T-helper 1 cell treated with Interleukin-12 subunit alpha and Interleukin-12 subunit beta and Interleukin-4 antibody, amounts not matched to agents 30 μg/mL and 1 μg/mL, for 36 hours (primary cell): ENCODE measurements at regions not wholly inside any gene's neighbourhood (a gene's known extent, or its start where the extent isn't known, plus 50 kb on each side); places are given as distances from the start of the nearest gene placed in this dataset.
"Not testable (repeated sequence)": the region's sequence is repeated elsewhere in the genome, so short reads cannot be mapped to it uniquely, and the experiment has no call there.

Experiments
- H3K27ac Mint-ChIP-seq: one replicate; pipeline ENCODE4 v1.8.0; 2021; ENCODE audit warnings: mild to moderate bottlenecking, mixed read lengths
- H3K27me3 Mint-ChIP-seq: one replicate; pipeline ENCODE4 v1.8.0; 2021; ENCODE audit warnings: low read depth, mixed read lengths
- H3K36me3 Mint-ChIP-seq: one replicate; pipeline ENCODE4 v1.8.0; 2021; ENCODE audit warnings: low read depth, mixed read lengths
- H3K4me1 Mint-ChIP-seq: one replicate; pipeline ENCODE4 v1.8.0; 2021; ENCODE audit warnings: low read depth, mixed read lengths
- H3K4me3 Mint-ChIP-seq: one replicate; pipeline ENCODE4 v1.8.0; 2021; ENCODE audit warnings: mild to moderate bottlenecking, moderate library complexity, mixed read lengths
- H3K9me3 Mint-ChIP-seq: one replicate; pipeline ENCODE4 v1.8.0; 2021; ENCODE audit warnings: mixed read lengths

GRCh38 chr10:100628061-100628460 is 92.3 kb downstream of the HIF1AN start:
- no peaks in the 10 kb centered on the region for H3K36me3 Mint-ChIP-seq
- no peaks in the 10 kb centered on the region for H3K4me1 Mint-ChIP-seq
- H3K9me3 Mint-ChIP-seq = no peaks in the 10 kb centered on the region
- no peak overlapping the region for H3K27ac Mint-ChIP-seq
- peaks cover 43% of the 10 kb centered on the region for H3K27me3 Mint-ChIP-seq
- no peak overlapping the region for H3K4me3 Mint-ChIP-seq

- Mint-ChIP-seq H3K27ac (no peak overlapping the region), H3K36me3 (no peaks in the 10 kb centered on the region), H3K4me1 (no peaks in the 10 kb centered on the region), H3K9me3 (no peaks in the 10 kb centered on the region), H3K4me3 (no peak overlapping the region), H3K27me3 (peaks cover 29% of the 10 kb centered on the region)
These were observed 95.4 kb downstream of the HIF1AN start for GRCh38 chr10:100631192-100631591.

GRCh38 chr10:100632027-100632426 is 96.3 kb downstream of the HIF1AN start:
- peaks cover 24% of the 10 kb centered on the region for H3K27me3 Mint-ChIP-seq
- H3K36me3 Mint-ChIP-seq = no peaks in the 10 kb centered on the region
- no peaks in the 10 kb centered on the region for H3K4me1 Mint-ChIP-seq
- H3K9me3 Mint-ChIP-seq = no peaks in the 10 kb centered on the region
- H3K4me3 Mint-ChIP-seq = no peak overlapping the region
- H3K27ac Mint-ChIP-seq = no peak overlapping the region

- Mint-ChIP-seq H3K36me3 (no peaks in the 10 kb centered on the region), H3K27ac (no peak overlapping the region), H3K4me3 (no peak overlapping the region), H3K4me1 (no peaks in the 10 kb centered on the region), H3K27me3 (peaks cover 32% of the 10 kb centered on the region), H3K9me3 (no peaks in the 10 kb centered on the region)
These were observed 98.3 kb downstream of the HIF1AN start for GRCh38 chr10:100634034-100634433.

GRCh38 chr10:100636848-100637553 is 101.3 kb downstream of the HIF1AN start:
- H3K27ac Mint-ChIP-seq = no peak overlapping the region
- no peaks in the 10 kb centered on the region for H3K36me3 Mint-ChIP-seq
- no peak overlapping the region for H3K4me3 Mint-ChIP-seq
- peaks cover 41% of the 10 kb centered on the region for H3K27me3 Mint-ChIP-seq
- H3K9me3 Mint-ChIP-seq = no peaks in the 10 kb centered on the region
- H3K4me1 Mint-ChIP-seq = no peaks in the 10 kb centered on the region

GRCh38 chr10:100637785-100638184 is 102.0 kb downstream of the HIF1AN start:
- Mint-ChIP-seq H3K9me3 (no peaks in the 10 kb centered on the region), H3K4me1 (peaks cover 2% of the 10 kb centered on the region), H3K27me3 (peaks cover 46% of the 10 kb centered on the region), H3K4me3 (no peak overlapping the region), H3K36me3 (no peaks in the 10 kb centered on the region), H3K27ac (no peak overlapping the region)

- H3K27me3 Mint-ChIP-seq = peaks cover 47% of the 10 kb centered on the region
- H3K36me3 Mint-ChIP-seq, H3K4me3 Mint-ChIP-seq, H3K27ac Mint-ChIP-seq, H3K9me3 Mint-ChIP-seq, H3K4me1 Mint-ChIP-seq: not testable (repeated sequence)
These were observed 103.2 kb downstream of the HIF1AN start for GRCh38 chr10:100638969-100639368.

- H3K27ac Mint-ChIP-seq = no peak overlapping the region
- no peaks in the 10 kb centered on the region for H3K9me3 Mint-ChIP-seq
- H3K27me3 Mint-ChIP-seq = peaks cover 63% of the 10 kb centered on the region
- H3K36me3 Mint-ChIP-seq = no peaks in the 10 kb centered on the region
- no peak overlapping the region for H3K4me3 Mint-ChIP-seq
- H3K4me1 Mint-ChIP-seq = peaks cover 2% of the 10 kb centered on the region
These were observed 102.9 kb upstream of the PAX2 start for GRCh38 chr10:100642295-100642994.

GRCh38 chr10:100645091-100645490 is 100.3 kb upstream of the PAX2 start:
- H3K9me3 Mint-ChIP-seq = no peaks in the 10 kb centered on the region
- no peak overlapping the region for H3K27ac Mint-ChIP-seq
- peaks cover 56% of the 10 kb centered on the region for H3K27me3 Mint-ChIP-seq
- H3K36me3 Mint-ChIP-seq = no peaks in the 10 kb centered on the region
- H3K4me3 Mint-ChIP-seq = no peak overlapping the region
- H3K4me1 Mint-ChIP-seq = peaks cover 2% of the 10 kb centered on the region

GRCh38 chr10:100645613-100646392 is 99.6 kb upstream of the PAX2 start:
- no peak overlapping the region for H3K4me3 Mint-ChIP-seq
- H3K27me3 Mint-ChIP-seq = peaks cover 57% of the 10 kb centered on the region
- H3K27ac Mint-ChIP-seq = no peak overlapping the region

GRCh38 chr10:100647928-100648327 is 97.5 kb upstream of the PAX2 start:
- Mint-ChIP-seq H3K4me1 (no peaks in the 10 kb centered on the region), H3K4me3 (no peak overlapping the region), H3K36me3 (no peaks in the 10 kb centered on the region), H3K9me3 (no peaks in the 10 kb centered on the region), H3K27ac (no peak overlapping the region), H3K27me3 (peaks cover 50% of the 10 kb centered on the region)

More at GRCh38 chr10:100645613-100646392, 99.6 kb upstream of the PAX2 start:
- Mint-ChIP-seq H3K36me3 (no peaks in the 10 kb centered on the region), H3K9me3 (no peaks in the 10 kb centered on the region), H3K4me1 (peaks cover 2% of the 10 kb centered on the region)

- Mint-ChIP-seq H3K27me3 (peaks cover 67% of the 10 kb centered on the region), H3K4me1 (peaks cover 12% of the 10 kb centered on the region), H3K4me3 (no peak overlapping the region), H3K9me3 (no peaks in the 10 kb centered on the region), H3K36me3 (peaks cover 4% of the 10 kb centered on the region), H3K27ac (no peak overlapping the region)
These were observed 94.7 kb upstream of the PAX2 start for GRCh38 chr10:100650693-100651092.

- Mint-ChIP-seq H3K4me1 (peaks cover 14% of the 10 kb centered on the region), H3K27me3 (peaks cover 67% of the 10 kb centered on the region)
- not testable (repeated sequence) for H3K4me3 Mint-ChIP-seq, H3K9me3 Mint-ChIP-seq, H3K36me3 Mint-ChIP-seq, H3K27ac Mint-ChIP-seq
These were observed 94.3 kb upstream of the PAX2 start for GRCh38 chr10:100651099-100651498.

- H3K27ac Mint-ChIP-seq = no peak overlapping the region
- peaks cover 61% of the 10 kb centered on the region for H3K27me3 Mint-ChIP-seq
- no peaks in the 10 kb centered on the region for H3K9me3 Mint-ChIP-seq
- H3K36me3 Mint-ChIP-seq = peaks cover 4% of the 10 kb centered on the region
- H3K4me1 Mint-ChIP-seq = peaks cover 14% of the 10 kb centered on the region
- no peak overlapping the region for H3K4me3 Mint-ChIP-seq
These were observed 93.5 kb upstream of the PAX2 start for GRCh38 chr10:100651916-100652315.
